ENCODE measurements at regions not wholly inside any gene's neighbourhood (a gene's known extent, or its start where the extent isn't known, plus 50 kb on each side); places are given as distances from the start of the nearest gene placed in this dataset.

DNA sequence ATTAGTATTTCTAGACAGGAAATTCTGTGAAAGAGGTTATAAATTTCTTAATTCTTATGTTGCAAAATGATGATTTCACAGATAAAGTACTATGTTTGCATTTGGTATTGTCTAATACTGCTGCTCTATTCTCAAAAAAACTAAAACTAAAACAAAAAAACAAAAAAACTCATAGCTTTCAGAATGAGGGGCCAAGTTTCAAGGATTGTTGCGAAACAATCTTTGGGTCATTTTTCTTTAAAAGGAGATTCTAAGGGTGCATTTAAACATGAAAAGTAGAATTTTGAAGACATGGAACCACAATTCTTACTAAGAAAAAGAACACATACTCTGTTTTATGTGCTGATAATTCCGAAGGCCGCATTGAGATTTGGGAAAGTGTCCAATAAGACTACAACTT is 645.1 kb downstream of the ADGRL2 start:
- DNase-seq = no peak

DNA sequence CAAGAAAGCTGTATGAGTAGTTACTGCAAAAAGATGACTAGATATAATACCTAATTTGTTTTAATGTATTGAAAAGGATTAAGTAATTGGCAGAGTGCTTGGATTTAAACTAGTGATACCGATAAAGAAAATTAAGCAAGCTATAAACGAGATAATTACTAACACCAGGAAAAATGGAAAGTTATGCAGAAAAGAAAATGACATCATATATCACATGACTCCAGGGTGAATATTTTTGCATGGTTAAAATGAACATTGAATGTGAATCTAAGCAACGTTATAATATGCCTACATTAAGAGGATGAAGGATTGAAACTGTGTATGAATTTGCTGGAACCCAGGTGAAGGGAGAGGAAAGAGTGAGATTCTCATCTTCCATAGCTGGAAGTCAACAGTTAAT is 644.4 kb downstream of the ADGRL2 start:
- DNase-seq = no peak

DNA sequence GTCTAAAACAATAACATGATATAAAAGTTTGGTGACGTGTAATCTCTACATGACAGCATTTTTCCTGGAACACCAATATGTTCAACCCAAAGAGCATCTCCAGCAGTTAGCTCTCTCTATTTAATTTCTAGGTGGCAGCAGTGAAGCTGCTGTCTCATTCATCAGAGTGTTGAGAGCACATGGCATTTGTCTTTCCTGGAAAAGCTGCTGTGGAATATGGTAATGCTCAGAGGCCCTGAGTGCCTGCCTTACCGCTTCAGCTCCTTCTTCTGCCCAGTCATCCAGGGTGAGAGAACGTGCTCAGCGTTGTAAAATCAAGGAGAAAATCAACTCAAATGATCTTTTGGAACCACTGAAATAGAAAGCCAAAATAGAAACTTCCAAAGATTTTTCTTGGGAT is 640.7 kb downstream of the ADGRL2 start:
- no peak for DNase-seq

DNA sequence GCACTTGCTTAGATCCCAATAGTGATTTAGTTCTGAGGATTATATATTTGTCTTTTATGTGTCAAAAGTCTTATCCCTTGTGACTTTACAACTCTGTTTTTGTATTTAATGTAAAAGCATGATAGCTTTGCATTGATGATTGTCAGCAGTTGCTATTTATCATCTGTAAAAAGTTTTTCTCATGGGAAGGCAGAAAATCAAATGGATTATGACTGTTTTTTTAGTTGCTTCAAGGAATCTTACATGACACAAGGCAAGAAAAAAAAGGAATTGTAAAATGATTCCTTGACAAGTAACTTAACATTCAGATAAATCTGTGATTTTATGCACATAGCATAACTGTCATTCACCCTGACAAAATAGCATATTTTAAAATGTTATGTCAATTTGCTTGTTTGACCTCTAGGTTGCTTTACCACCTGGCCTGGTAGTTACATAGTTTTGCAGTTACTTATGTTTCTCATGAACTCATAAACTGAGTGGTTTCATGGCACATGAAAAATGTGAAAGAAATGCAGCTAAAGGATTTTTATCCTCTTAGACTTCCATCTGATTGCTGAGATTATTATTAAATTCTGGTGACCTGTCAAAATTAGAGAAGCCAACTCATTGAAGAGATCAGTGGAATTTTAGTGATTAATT is 622.6 kb downstream of the ADGRL2 start:
- DNase-seq = no peak

DNA sequence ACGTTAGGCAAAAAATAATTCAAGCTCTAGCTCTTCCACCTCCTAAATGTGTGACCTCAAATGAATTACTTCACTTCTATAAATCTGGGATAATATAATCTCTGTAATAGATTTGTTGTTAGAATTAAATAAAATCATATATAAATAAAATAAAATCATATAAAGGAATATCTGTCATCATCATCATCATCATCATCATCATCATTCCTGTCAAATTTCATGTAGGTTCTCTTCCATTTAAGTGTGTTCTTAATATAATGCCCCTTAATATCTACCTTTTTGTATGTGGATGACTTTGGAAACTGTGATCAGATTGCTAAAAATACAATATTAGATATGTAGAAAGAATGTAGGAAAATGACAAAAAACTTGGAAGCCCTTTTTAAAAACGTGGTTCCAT is 621.0 kb downstream of the ADGRL2 start:
- DNase-seq = no peak

DNA sequence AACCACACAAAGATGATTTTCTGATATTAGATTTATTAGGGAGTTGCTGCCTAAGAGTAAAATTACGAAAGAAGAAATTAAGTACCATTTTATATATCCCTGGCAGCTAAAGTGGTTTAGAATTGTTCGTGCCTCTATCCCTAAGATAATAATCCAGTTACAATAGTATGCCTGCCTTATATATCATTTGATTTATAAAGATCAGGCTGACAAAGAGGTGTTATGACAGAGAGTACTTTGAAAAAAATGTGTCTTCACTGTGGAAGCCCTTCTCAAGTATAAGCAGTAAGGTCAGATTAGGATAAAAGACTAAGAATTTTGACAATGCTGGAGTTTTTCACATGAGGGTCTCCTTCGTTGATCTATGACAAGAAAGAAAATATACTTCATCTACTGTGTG is 619.9 kb downstream of the ADGRL2 start:
- DNase-seq = no peak

DNA sequence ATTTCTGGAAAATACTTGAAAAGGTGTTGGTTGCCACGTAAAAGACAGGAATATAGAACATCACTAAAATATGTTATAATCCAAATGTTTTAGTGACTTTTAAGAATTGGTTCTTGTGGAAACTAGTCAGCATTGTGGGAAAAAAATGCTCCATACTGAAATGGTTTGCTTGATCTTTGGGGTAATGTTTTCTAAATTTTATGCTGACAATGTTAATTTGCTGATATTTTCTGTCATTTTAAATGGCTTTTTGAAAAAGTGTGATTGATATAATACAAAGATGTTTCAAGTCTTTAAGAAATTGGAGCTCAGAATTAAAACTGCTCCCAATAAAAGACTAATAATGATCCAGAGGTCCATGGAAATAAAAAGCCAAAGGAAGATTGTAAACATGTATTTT is 610.9 kb downstream of the ADGRL2 start:
- DNase-seq = no peak

DNA sequence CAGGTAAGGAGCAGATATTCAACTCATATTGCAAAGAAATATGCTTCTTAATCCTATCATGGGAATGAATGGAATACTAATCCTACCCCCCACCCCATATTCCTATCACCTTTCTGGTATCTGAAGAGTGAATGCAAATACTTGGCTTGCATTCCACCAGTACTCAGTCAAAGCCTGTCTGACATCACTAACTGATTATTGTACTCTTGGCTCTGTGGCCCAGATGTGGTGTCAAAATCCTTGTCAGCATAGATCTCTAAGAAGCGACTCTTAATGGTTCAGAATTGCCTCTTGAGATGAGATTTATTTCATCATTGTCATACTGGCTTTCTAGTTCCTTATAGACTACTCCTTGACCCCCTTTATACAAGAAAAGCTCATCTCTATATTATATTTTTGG is 604.6 kb downstream of the ADGRL2 start:
- DNase-seq = no peak

DNA sequence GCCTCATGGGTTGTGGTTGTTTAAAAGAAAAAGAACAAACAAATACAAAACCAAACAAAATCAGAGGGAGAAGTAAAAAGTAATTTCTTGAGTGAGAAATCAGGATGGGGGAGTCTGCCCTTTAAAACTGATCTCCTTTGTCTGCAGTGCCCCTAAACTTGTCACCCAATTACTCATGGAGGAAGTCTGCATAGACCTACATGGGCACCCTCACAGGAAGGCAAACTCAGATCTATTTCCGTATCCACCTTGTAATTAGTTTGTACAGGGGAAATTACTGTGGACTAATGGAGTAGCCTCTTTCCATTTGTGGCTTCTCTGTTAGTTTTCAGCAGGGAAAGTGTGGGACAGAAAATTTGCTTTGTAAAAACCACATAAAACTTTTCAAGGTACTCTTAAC is 600.4 kb downstream of the ADGRL2 start:
- no peak for DNase-seq

DNA sequence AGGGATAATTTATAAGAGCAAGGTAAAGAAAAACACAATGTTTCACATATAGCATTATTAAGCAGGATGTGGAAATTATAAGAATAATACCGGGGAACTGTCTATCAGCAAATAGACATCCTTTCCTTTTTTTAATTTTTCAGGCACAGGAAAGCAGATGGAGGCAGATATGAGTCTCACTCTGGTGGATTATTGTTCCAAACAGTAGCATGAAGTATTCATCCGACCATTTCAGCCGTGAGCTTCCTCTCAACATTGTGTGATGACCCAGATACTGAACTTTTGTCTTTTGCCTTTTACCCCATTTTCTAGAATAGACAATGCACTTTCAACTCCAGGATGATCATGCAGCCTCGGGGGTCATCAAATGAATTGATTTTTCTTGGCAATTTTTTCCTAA is 599.8 kb downstream of the ADGRL2 start:
- DNase-seq = no peak

DNA sequence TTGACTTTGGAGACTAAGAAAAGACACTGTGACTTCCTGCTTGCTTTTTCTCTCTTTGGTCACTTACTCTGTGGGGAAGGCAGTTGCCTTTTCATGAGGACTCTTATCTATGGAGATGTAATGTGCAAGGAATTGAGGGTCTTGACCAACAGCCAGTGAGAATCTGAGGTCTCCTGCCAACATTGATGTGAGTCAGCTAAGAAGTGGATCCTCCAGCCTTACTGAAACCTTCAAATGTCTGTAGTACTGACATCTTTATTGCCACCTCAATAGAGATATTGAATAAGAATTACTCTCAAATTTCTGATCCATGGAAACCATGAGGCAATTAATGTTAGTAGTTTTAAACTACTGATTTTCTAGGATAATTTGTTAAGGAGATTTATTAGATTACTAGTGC is 598.4 kb downstream of the ADGRL2 start:
- DNase-seq = no peak

DNA sequence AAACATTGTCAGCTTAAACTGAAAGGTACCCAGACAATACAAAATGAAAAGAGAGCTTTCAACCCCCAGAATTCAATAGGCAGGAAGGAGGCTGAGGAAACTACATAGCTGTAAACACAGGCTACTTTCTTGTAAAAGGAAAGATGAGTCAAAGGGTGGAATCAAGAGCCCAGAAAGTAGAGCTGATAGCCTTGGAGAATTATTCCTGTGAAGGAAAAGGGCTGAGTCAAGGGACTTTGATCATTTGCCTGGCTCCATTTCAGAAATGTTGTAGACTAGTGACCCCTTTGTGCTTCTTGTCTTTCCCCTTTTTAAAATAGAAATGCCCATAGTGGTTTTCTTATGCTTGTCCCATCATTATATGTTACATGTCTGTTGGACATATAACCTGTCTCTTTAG is 597.6 kb downstream of the ADGRL2 start:
- no peak for DNase-seq

DNA sequence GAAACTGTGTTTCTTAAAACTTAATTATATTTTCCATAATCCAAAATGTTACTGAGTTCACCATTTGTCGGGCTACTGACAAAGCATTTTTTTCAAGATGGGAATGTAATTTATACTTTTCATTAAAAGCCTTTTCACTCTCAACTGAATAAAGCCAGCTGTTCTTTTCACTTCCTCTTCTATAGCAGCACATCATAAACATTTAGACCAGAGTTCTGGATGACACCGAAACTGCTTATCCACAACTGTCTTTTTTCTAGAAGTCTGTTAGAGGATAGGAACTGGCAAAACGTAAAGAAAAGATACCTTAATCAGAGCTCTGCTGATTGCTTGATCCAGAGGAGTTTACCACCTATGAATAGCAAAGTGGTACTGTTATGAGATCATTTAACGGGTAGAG is 594.7 kb downstream of the ADGRL2 start:
- DNase-seq = no peak

DNA sequence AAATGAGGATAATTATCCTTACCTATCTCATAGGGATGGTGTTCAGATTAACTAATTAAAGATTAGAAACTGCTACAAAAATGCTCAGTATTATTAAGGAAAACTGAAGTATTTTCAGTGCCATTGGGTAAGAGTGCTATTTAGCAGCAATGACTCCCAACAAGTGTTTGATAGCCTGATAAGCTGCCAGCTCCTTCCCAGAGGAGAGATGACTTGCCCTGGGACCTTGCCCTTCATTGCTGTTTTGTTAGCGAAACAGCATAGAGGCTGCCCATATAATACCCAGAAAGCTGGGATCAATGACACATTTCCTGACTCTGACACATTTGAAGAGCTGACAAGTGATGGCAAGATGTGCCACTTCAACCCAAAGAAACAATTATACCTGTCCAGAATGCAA is 592.2 kb downstream of the ADGRL2 start:
- DNase-seq = no peak

DNA sequence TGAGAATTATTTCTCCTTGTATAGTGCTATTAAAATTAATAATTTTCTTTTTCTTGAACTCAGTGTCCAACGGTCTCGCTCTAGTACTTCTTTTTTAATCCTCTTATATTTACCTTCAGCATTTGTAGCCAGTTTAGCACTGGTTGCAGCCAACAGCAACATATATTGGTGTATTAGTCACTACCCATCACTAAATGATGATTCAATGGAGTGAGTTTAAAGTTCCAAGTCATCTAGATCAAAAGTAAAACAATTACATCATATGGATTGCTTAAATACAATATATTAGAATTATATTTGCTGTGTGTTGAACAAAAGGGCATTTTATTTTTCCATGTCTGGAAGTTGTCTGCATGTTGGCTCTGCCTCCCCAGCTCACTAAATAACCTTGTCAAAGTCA is 591.8 kb downstream of the ADGRL2 start:
- no peak for DNase-seq

DNA sequence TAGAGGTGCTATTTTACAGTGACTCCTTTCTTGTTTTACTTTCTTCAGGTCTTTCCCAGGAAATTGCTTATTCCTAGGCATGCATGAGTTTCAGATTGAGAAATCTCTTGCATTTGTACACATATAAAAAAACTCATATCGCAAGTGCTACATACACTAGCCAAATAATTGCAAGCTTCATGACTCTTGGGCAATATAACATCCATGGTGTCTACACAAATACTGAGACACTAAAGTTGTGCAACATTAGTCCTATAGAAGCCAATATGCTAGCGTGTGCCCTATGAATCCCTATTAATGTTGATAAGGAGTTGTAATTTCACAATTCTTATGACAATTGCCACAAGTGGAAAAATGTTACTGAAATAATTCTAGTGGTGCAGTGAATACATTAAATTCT is 591.0 kb downstream of the ADGRL2 start:
- DNase-seq = no peak

DNA sequence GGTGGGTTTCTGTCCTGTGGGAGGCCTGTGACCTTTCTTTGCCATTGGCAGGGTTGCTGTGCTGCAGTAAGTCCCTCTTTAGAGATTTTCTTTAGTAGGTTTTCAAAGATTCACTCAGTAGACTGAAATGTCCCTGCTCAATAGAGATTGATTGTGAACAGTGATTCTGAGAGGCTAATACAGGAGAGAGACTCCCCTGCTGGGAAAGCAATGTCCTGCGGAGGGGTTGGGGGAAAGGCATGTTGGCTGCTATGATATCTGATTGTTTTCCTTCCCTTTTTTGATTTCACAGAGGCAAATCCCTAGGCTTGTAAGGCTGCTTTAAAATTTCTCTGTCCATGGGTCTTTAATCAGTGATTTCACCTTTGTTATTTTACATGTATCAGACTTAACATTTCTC is 589.9 kb downstream of the ADGRL2 start:
- no peak for DNase-seq

DNA sequence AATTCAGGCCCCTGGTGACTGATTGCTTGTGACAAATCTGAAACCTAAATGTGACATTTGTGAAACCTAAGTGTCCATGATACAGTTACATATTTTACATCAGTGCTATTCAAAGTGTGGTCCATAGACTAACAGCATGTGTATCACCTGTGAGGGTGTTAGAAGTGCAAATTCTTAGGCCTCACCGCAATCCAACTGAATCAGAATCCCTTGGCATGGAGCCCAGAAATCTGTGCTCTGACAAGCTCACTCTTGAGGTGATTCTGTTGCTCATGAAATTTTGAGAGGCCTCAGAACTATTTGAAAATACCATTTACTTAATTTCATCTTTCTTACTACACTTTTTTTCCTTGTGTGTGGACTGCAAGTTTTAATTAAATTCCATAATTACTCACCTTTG is 587.9 kb downstream of the ADGRL2 start:
- no peak for DNase-seq

DNA sequence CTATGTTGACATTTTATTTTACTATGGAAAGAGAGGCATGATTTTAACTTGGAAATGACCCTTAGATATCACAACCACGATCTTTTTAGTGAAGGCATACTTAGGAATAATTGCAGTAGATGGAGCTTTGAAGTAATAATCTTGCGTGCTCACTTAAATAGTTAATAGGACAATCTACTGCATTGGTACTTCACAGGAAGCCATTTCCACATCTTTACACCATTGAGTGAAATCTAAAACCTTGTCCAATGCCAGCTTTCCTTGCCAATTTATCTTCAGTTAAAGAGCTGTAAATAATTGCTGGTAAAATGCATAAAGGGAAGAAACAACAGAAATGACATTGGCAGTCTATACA is 586.3 kb downstream of the ADGRL2 start:
- no peak for DNase-seq

DNA sequence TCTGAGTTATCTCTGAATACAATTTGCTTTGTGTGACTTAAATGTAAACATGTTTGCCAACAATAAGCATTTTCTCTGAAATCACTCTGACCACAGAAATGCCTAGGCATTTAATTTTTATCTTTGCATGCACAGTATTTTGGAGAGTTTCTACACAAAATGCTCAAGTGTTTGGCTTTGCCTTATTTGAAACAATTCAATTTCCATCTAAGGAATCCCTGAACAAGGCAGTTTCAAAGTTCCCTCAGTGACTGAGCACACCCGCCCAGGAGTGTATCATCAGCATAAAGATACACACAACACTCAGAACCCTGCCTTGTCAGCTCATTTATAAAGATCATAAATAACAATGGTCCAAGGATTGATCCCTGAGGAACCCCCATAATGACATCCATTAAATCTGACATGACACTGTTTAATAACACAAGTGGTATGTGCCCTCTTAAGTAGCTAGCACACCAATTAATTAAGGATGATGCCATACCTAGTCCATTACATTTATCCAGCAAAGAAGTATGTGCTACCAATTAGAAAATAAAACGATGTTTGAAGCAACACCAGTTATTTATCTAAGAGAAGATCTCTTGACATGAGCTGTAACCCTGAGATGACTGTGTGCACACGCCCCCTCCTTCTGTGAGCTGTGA is 585.8 kb downstream of the ADGRL2 start:
- DNase-seq = no peak

DNA sequence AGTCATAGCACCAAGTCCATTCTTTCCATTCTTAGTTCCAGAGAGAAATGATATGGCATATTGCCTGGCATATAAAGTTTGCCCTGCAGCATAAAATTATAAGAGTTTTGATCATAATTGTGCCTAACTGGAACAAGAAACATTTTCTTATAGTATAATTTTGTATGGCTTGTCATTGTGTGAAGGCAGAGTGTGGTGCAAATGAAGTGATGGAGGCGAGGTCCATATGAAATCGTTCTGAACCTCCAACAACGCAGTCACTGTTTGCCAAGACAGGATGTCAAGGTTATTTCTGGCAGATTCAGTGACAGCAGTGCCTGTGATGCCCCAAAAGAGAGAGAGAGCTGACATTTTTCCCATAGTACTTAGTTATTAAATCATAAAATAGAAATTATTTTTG is 584.0 kb downstream of the ADGRL2 start:
- no peak for DNase-seq

DNA sequence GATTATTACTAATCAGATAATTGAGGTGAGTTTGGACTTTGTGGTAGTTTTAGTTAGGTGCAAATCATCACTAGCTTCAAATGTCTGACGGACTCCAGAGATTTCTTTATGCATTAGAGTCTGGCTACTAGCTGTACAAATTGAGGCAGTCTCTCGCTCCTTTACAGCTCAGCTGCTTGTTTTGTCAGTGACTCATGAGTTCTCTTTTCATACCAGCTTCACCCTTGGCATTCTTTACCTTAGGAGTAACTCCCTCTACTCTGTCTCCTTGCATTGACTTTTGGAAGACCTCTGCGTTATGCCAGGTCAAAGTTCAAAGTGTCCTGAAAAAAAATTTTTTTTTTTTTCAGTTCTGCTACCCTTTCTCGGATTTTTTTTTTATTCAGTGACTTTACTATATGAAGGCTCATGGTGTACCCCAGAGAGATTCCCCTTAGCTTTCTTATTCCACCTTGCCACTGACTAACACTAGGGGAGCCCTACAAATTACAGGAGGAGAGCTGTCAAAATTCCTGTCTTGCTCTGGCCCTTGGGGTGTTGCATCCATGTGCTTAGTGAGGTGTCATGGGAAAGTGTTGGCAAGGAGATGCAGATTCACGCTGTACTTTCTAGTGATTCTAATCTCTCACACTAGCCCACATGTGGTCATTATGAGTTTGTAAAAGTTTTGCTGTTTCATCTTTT is 576.6 kb downstream of the ADGRL2 start:
- DNase-seq = no peak

DNA sequence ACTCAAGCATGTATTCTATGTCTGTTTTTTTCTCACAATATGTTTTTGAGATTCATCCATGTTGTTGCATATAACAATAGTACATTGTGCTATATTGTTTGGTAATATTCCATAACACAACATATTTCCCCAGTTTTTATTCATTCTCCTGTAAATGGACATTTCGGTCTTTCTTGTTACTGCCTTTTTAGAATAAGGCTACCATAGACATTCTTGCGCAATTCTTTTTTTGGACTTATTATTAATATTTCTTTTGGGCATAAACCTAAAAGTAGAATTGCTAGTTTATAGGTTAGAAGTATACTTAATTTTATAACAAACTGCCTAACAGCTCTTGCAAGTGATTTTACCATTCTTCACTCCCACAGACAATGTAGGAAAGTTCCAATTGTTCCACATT is 573.0 kb downstream of the ADGRL2 start:
- DNase-seq = no peak

Data from renal pelvis (tissue), 1 donor.